HG03460 (cell line): ENCODE measurements at regions not wholly inside any gene's neighbourhood (a gene's known extent, or its start where the extent isn't known, plus 50 kb on each side); places are given as distances from the start of the nearest gene placed in this dataset.

Experiments used
- ATAC-seq: cut with Tn5 transposase; IDR thresholded peaks from one replicate; pipeline ENCODE4 v1.9.1; 2021; ENCODE audit not compliant: unreplicated experiment

DNA sequence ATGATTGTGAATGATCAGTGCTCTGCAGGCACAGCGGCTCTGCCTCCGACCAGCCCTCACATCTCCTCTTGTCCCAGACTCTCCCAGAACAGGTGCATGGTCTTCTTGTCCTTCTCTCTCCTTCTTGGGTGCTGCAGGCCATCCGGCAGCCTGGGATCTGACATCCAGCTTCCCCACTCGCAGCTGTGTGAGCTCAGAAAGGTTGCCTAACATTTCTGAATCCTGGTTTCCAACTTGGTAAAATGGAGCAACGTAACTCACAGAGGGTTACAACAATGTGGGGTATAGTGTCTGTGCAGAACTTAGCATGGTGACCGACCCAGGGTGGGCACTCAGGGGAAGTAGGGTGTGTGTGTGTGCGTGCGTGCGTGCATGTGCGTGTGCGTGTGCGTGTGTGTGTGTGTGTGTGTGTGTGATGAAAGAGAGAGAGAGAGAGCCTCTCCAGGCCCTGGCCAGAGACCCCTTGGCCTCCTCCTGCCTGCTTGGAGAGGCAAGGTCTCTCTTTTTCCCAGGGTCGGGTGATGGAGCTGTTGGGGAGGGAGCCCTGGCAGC, 110.1 kb downstream of the SNX5 start:
- no peak for ATAC-seq

DNA sequence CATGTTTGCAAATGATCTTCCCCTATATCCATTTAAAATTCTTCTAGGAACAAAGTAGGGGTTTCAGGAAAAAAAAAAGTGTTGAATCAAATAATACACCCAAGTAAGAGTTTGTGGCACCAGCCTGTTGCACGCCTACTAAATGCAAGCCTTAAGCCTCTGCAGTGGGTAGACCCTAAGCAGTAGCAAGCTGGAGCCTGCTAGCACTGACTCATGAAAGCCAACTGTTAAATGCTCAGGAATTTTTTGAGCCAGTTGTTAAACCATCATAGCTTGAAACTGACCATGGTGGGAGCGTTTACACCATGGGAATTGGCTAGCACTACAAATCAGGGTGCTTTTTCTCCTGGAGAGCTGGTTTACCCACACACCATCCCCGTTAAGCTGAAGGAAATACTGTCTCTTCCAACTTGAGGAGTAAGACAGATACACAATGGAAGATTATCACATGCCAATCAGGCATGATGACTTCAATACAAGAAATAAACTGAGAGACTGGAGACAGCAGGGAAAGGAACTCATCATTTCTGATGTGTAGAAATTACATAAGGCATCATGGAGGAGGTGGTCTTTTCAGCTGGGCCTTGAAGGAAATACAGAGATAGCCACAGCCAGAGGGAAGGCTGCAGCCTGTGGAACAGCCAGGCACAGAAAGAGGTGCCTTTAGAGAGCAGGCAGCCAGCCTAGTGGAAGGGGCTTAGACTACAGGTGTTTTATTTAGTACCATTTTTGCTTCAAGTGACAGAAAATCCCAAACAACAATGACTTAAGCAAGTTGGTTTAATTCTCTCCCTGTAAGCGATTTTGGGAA, 110.8 kb downstream of the SNX5 start:
- ATAC-seq = no peak

DNA sequence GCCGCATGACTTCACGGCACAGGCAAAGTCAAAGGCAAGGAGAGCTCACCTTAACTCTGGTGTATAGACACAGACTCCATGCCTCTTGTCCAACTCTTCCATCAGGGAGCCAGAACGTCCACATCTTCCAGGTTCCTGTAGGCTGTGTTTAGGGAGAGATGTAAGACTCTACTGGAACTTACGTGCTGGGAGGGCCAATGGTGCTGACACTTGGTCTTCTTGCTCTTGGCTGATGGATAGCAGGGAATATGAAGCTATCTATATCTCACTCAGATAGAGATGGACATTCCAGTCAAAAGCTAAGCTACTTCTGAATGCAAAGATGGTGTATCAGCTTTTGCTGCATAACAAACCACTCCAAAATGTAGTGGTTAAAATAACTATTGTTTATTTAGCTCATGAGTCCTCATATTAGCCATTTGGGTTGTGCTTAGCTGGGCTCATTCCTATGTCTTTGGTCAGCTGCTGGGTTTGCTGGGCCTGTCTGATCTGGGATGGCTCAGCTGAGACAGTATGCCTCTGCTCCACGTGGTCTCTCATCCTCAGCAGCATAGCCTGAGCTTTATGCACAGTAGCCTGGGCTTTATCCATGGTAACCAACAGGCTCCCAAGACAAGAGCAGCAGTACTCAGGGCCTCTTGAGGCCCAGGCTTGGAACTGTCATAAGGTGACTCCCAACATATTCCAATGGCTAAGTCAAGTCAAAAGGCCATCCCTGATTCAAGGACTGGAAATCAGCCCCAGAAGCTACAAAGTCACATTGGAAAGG, 111.6 kb downstream of the SNX5 start:
- no peak for ATAC-seq

- ATAC-seq = peak; percentile 82
Observed at GRCh38 chr20:17856024-17856564, 112.5 kb downstream of the SNX5 start.

GRCh38 chr20:17854307-17854903, 114.2 kb downstream of the SNX5 start:
- no peak for ATAC-seq

- ATAC-seq = no peak
Observed at GRCh38 chr20:17852323-17852722, 116.3 kb downstream of the SNX5 start.

GRCh38 chr20:17850684-17851026, 117.9 kb downstream of the SNX5 start:
- ATAC-seq = no peak

GRCh38 chr20:17849901-17850683, 118.5 kb downstream of the SNX5 start:
- no peak for ATAC-seq

- no peak for ATAC-seq
Observed at GRCh38 chr20:17849138-17849900, 119.3 kb downstream of the SNX5 start.

- no peak for ATAC-seq
Observed at GRCh38 chr20:17848249-17849048, 120.1 kb downstream of the SNX5 start.

GRCh38 chr20:17845701-17846475, 122.7 kb downstream of the SNX5 start:
- ATAC-seq = no peak

- ATAC-seq = no peak
Observed at GRCh38 chr20:17844549-17845298, 123.9 kb downstream of the SNX5 start.

GRCh38 chr20:17844133-17844429, 124.5 kb downstream of the SNX5 start:
- ATAC-seq = no peak

DNA sequence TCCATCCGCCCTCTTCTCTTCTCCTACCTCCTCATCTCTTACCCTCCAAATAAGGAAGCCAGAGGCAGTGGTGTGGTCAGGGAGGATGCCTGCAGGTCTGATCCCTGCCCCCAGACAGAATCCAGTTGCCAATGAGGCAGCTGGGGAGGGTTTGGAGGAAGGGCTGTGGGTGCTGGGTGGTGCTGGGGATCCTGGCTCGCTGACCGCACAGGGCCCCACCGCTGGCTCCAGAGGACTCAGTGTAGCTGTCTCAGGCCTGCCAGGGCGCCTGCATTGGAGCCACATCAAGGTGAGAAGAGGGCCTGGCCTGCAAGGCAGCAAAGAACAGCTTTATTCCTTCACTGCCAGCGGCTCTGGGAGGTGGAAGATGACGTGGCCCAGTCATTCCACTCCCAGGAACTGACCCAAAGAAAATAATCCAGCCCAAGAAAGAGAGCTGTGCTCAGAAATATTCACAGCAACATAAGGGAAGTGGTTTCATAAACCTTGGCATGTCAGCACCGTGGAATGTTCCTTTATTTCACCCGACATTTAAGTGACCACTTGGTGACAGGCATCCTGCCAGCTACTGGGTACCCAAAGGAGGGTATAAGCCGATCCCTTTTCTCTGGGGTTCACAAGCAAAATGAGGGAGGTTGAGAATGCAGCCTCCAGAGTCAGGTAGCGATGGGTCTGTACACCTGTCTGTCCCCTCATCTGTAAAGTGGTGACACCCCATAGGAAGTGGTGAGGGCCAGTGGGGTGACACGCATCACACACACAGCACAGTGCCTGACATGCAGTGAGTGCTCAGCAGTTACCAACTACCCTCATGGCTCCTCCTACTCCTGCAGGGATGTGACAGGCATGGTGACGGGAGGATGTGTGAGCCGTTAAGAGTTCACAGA, 125.1 kb downstream of the SNX5 start:
- ATAC-seq = no peak

- no peak for ATAC-seq
Observed at GRCh38 chr20:17841751-17842215, 126.8 kb downstream of the SNX5 start.

- ATAC-seq = no peak
Observed at GRCh38 chr20:17840423-17840822, 128.2 kb downstream of the SNX5 start.

GRCh38 chr20:17838921-17839320, 129.7 kb downstream of the SNX5 start:
- no peak for ATAC-seq
